H1 (cell line): ENCODE measurements at regions not wholly inside any gene's neighbourhood (a gene's known extent, or its start where the extent isn't known, plus 50 kb on each side); places are given as distances from the start of the nearest gene placed in this dataset.

Experiments
- CTCF ChIA-PET: fragments of 300-600 bp; sonication (Branson Sonifier 250); formaldehyde crosslinking; loops from one replicate; lab custom pipeline; 2021; ENCODE audit not compliant: partially characterized antibody; lab: Charles Lee
- POLR2A ChIA-PET: fragments of 300-600 bp; sonication (Branson Sonifier 250); formaldehyde crosslinking; loops from one replicate; lab custom pipeline; 2021; ENCODE audit warnings: inconsistent platforms; ENCODE audit not compliant: partially characterized antibody; lab: Charles Lee
- DNase-seq, 2 experiments: peaks; one replicate each; pipeline versions ENCODE4 v3.0.0 to v3.0.0-alpha.2; 2010 to 2022; ENCODE audit warnings: low spot score in 2 of 2, low read depth in 1 of 2, mixed read lengths in 1 of 2
- FAIRE-seq: peaks from 2 replicates; lab custom pipeline; 2011; peaks lifted over from hg19 to GRCh38; lab: Jason Lieb, UNC
- H2AFZ ChIP-seq: 2 replicates; pipeline ENCODE4 v1.8.1; 2012; ENCODE audit warnings: low read length, inconsistent platforms
- H2AK5ac ChIP-seq: 2 replicates; pipeline ENCODE4 v1.6.1; 2013; ENCODE audit warnings: low read depth, low read length
- H2BK120ac ChIP-seq: replicated peaks from 2 replicates; pipeline ENCODE3; 2013; ENCODE audit warnings: low read depth, low read length, inconsistent platforms
- H2BK12ac ChIP-seq: 2 replicates; pipeline ENCODE4 v1.6.1; 2013; ENCODE audit warnings: low read depth, low read length
- H2BK15ac ChIP-seq: 2 replicates; pipeline ENCODE4 v1.6.1; 2013; ENCODE audit warnings: low read length
- H2BK20ac ChIP-seq: 2 replicates; pipeline ENCODE4 v1.6.1; 2013; ENCODE audit warnings: low read length
- H2BK5ac ChIP-seq: 2 replicates; pipeline ENCODE4 v1.6.1; 2013; ENCODE audit warnings: low read depth, low read length
- H3K14ac ChIP-seq: 2 replicates; pipeline ENCODE4 v1.6.1; 2013; ENCODE audit warnings: inconsistent platforms; ENCODE audit not compliant: insufficient read length
- H3K18ac ChIP-seq: 2 replicates; pipeline ENCODE4 v1.6.1; 2013; ENCODE audit warnings: low read length; ENCODE audit errors: extremely low read depth
- H3K23ac ChIP-seq: 2 replicates; pipeline ENCODE4 v1.6.1; 2013; ENCODE audit warnings: inconsistent platforms; ENCODE audit not compliant: insufficient read length
- H3K23me2 ChIP-seq: 2 replicates; pipeline ENCODE4 v1.6.1; 2013; ENCODE audit warnings: low read depth, low read length
- H3K27ac ChIP-seq: 2 replicates; pipeline ENCODE4 v1.6.1; 2011; ENCODE audit warnings: low read depth, low read length, inconsistent platforms
- H3K27me3 ChIP-seq, 4 experiments: replicated peaks in 1 of 4; 1 replicate in 1 of 4; 2 replicates in 3 of 4; pipeline versions ENCODE4 v1.6.1 to v1.8.1; 2011 to 2013; ENCODE audit warnings: low read length in 3 of 4, mild to moderate bottlenecking in 3 of 4, inconsistent platforms in 2 of 4, mixed read lengths in 2 of 4, moderate library complexity in 1 of 4; ENCODE audit not compliant: control insufficient read depth in 3 of 4, insufficient read depth in 3 of 4; ENCODE audit errors: extremely low read depth in 1 of 4
- H3K36me3 ChIP-seq, 4 experiments: 2 replicates each; pipeline versions ENCODE4 v1.6.1 to v1.8.1; 2011 to 2013; ENCODE audit warnings: mild to moderate bottlenecking in 4 of 4, low read length in 3 of 4, moderate library complexity in 2 of 4, control low read depth in 1 of 4, inconsistent platforms in 1 of 4; ENCODE audit not compliant: insufficient read depth in 4 of 4, control insufficient read depth in 2 of 4
- H3K4ac ChIP-seq: replicated peaks from 2 replicates; pipeline ENCODE3; 2013; ENCODE audit warnings: low read length, low read depth, mixed read lengths, inconsistent platforms; ENCODE audit not compliant: insufficient read length
- H3K4me1 ChIP-seq, 4 experiments: replicated peaks in 1 of 4; 1 replicate in 1 of 4; 2 replicates in 3 of 4; pipeline versions ENCODE4 v1.6.1 to v1.8.1; 2011 to 2013; ENCODE audit warnings: low read length in 3 of 4, inconsistent platforms in 2 of 4, mixed read lengths in 1 of 4; ENCODE audit not compliant: insufficient read depth in 4 of 4, control insufficient read depth in 3 of 4
- H3K4me2 ChIP-seq, 2 experiments: 2 replicates each; pipeline versions ENCODE4 v1.6.1 to v1.8.1; 2011 to 2013; ENCODE audit warnings: low read depth in 2 of 2, low read length in 2 of 2, control low read depth in 1 of 2, inconsistent platforms in 1 of 2, mild to moderate bottlenecking in 1 of 2; ENCODE audit not compliant: insufficient read depth in 1 of 2
- H3K4me3 ChIP-seq, 4 experiments: fragments of 200-600, 300-600 bp in 1 of 4; sonication (generic), shearing (Covaris generic), sonication (Bioruptor Twin) in 1 of 4; 2 replicates each; pipeline versions ENCODE4 v1.5.1 to v1.8.1; 2011 to 2016; ENCODE audit warnings: low read length in 4 of 4, low read depth in 3 of 4, control low read depth in 2 of 4, inconsistent platforms in 2 of 4, mild to moderate bottlenecking in 2 of 4, mixed read lengths in 1 of 4, moderate library complexity in 1 of 4; ENCODE audit not compliant: insufficient read depth in 2 of 4; ENCODE audit errors: extremely low read depth in 1 of 4
- H3K56ac ChIP-seq: replicated peaks from 2 replicates; pipeline ENCODE3; 2013; ENCODE audit warnings: low read depth, mild to moderate bottlenecking, mixed read lengths, low read length, inconsistent platforms; ENCODE audit not compliant: insufficient read length
- H3K79me1 ChIP-seq: 2 replicates; pipeline ENCODE4 v1.6.1; 2013; ENCODE audit warnings: low read depth, low read length, control low read depth
- H3K79me2 ChIP-seq, 2 experiments: 2 replicates each; pipeline versions ENCODE4 v1.6.1 to v1.8.1; 2012 to 2013; ENCODE audit warnings: low read length in 2 of 2, mild to moderate bottlenecking in 2 of 2, inconsistent platforms in 1 of 2; ENCODE audit not compliant: insufficient read depth in 2 of 2, control insufficient read depth in 1 of 2
- H3K9ac ChIP-seq, 4 experiments: replicated peaks in 1 of 4; 1 replicate in 1 of 4; 2 replicates in 3 of 4; pipeline versions ENCODE4 v1.6.1 to v1.8.1; 2011 to 2013; ENCODE audit warnings: low read depth in 3 of 4, low read length in 3 of 4, control low read depth in 2 of 4, mild to moderate bottlenecking in 2 of 4, moderate library complexity in 2 of 4, inconsistent platforms in 1 of 4; ENCODE audit errors: extremely low read depth in 1 of 4
- H3K9me3 ChIP-seq, 2 experiments: 2 replicates each; pipeline versions ENCODE4 v1.6.1 to v1.8.1; 2012 to 2013; ENCODE audit warnings: mild to moderate bottlenecking in 2 of 2, moderate library complexity in 2 of 2, control low read depth in 1 of 2, inconsistent platforms in 1 of 2, low read depth in 1 of 2, low read length in 1 of 2, mixed read lengths in 1 of 2; ENCODE audit not compliant: insufficient read depth in 2 of 2
- H4K20me1 ChIP-seq, 2 experiments: replicated peaks in 1 of 2; 2 replicates each; pipeline versions ENCODE3 to v1.8.1; 2011 to 2013; ENCODE audit warnings: inconsistent platforms in 2 of 2, low read length in 2 of 2, mild to moderate bottlenecking in 1 of 2; ENCODE audit not compliant: insufficient read depth in 2 of 2, control insufficient read depth in 1 of 2
- H4K5ac ChIP-seq: 2 replicates; pipeline ENCODE4 v1.6.1; 2013; ENCODE audit warnings: low read length, low read depth, mixed read lengths, inconsistent platforms; ENCODE audit not compliant: insufficient read length
- H4K8ac ChIP-seq: 2 replicates; pipeline ENCODE4 v1.8.0; 2013; ENCODE audit warnings: mild to moderate bottlenecking, moderate library complexity, low read length, inconsistent platforms; ENCODE audit not compliant: insufficient read depth; ENCODE audit errors: extremely low read depth
- H4K91ac ChIP-seq: replicated peaks from 2 replicates; pipeline ENCODE3; 2013; ENCODE audit warnings: low read length, mixed read lengths, inconsistent platforms; ENCODE audit not compliant: insufficient read length
- BRCA1 ChIP-seq: IDR thresholded peaks from 2 replicates; pipeline ENCODE4 v1.6.1; 2012; ENCODE audit warnings: low read depth, low read length, improper control_type of control experiment
- EGR1 ChIP-seq: IDR thresholded peaks from 2 replicates; pipeline ENCODE4 v1.6.1; 2011; ENCODE audit warnings: low read depth, low read length, borderline replicate concordance
- POLR2A ChIP-seq, 2 experiments: IDR thresholded peaks; 1 replicate in 1 of 2; 2 replicates in 1 of 2; pipeline ENCODE4 v1.6.1; 2011; ENCODE audit warnings: low read depth in 2 of 2, low read length in 2 of 2, mild to moderate bottlenecking in 2 of 2; ENCODE audit errors: control extremely low read depth in 1 of 2
- SP1 ChIP-seq: IDR thresholded peaks from 2 replicates; pipeline ENCODE4 v1.6.1; 2011; ENCODE audit warnings: low read depth, low read length
- TAF7 ChIP-seq: optimal IDR thresholded peaks from 2 replicates; pipeline ENCODE3; 2011; ENCODE audit warnings: low read depth, mild to moderate bottlenecking, inconsistent platforms, low read length, moderate library complexity, borderline replicate concordance
- WGBS, 2 experiments: shearing (Covaris generic) in 1 of 2; methylation state at CpG; one replicate each; pipeline versions ENCODE4 v1.1.6 to v1.1.7; 2013 to 2015; ENCODE audit warnings: low lambda C conversion rate in 2 of 2, mixed read lengths in 2 of 2, inconsistent platforms in 1 of 2, low coverage in 1 of 2, missing lambda C conversion rate in 1 of 2; ENCODE audit not compliant: insufficient replicate concordance in 2 of 2, insufficient coverage in 1 of 2, insufficient read length in 1 of 2; ENCODE audit errors: extremely low coverage in 1 of 2, missing lambda C conversion rate in 1 of 2; 5-methylcytosine and 5-hydroxymethylcytosine counted together

DNA sequence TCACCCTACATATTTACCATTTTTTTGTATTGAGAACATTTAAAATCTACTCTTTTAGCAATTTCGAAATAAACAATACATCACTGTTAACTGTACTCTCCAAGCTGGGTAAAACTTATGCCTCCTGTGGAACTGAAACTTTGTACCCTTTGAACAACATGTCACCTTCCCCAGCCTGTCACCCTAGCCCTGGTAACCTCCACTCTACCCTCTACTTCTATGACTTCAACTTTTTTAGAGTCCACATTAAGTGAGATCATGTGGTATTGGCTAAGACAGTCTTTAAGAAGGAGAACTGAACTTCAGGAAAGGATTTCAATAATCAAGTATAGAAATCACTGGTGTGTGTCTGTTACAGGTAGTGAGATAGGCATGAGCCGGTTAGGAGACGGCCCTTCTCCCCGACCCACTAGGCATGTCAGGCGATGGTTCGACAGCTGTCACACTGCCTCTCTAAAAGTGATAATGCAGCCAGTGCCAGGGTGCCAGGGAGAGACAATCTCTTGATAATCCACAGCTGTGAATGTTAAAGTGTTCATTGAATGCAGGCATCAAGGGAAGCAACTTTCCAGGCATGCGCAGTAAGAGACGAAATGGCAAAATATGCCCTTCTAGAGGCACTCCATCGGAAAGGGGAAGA lies 74.6 kb upstream of the RNF152 start:
- 96% methylated on average over 9 of the region's 9 CpGs; no CpG with 5 or more reads in 1 of the 2 experiments for WGBS, 2 experiments
- ChIA-PET CTCF (interaction anchor here (0.6 to 1.3 kb wide), 2 partner anchors 8 to 10 kb away, joined by 3 to 4 read pairs; no protein-coding TSS in a partner anchor), POLR2A (no interaction called here)
- no peak overlapping the region for H4K91ac ChIP-seq
- H4K20me1 ChIP-seq = no peaks in the 10 kb centered on the region
- H3K79me1 ChIP-seq = no peaks in the 10 kb centered on the region
- no peaks in the 10 kb centered on the region for H3K79me2 ChIP-seq
- H3K4me3 ChIP-seq = no peak overlapping the region
- no peak overlapping the region for H2AK5ac ChIP-seq
- H3K4ac ChIP-seq = no peak overlapping the region
- no peak overlapping the region for H3K18ac ChIP-seq
- H2BK20ac ChIP-seq = no peak overlapping the region
- no peak overlapping the region for H3K23ac ChIP-seq
- H3K23me2 ChIP-seq = no peaks in the 10 kb centered on the region
- H2AFZ ChIP-seq = no peak overlapping the region
- no peak overlapping the region for H3K27ac ChIP-seq
- FAIRE-seq = no peak
- H3K9me3 ChIP-seq = no peaks in the 10 kb centered on the region
- no peak overlapping the region for H3K14ac ChIP-seq
- no peak overlapping the region for H3K4me2 ChIP-seq
- no peak overlapping the region for H2BK12ac ChIP-seq
- no peaks in the 10 kb centered on the region for H3K27me3 ChIP-seq
- H2BK15ac ChIP-seq = no peak overlapping the region
- H2BK5ac ChIP-seq = no peak overlapping the region
- H3K9ac ChIP-seq = no peak overlapping the region
- no peak overlapping the region for H4K8ac ChIP-seq
- no peaks in the 10 kb centered on the region for H3K4me1 ChIP-seq
- TF ChIP-seq BRCA1 = no peak
- TF ChIP-seq EGR1 = no peak
- TF ChIP-seq TAF7 = no peak
- TF ChIP-seq SP1 = no peak
- TF ChIP-seq POLR2A (IDR thresholded peaks at IDR 0.05; ENCODE audit: control extremely low read depth in 1 of 2, low read depth in 2 of 2, low read length in 2 of 2) = no peak
- no peak for DNase-seq
- H3K56ac ChIP-seq = no peak overlapping the region
- H4K5ac ChIP-seq = no peak overlapping the region
- H2BK120ac ChIP-seq = no peak overlapping the region
- H3K36me3 ChIP-seq = no peaks in the 10 kb centered on the region
